H9 (cell line): ENCODE measurements at regions not wholly inside any gene's neighbourhood (a gene's known extent, or its start where the extent isn't known, plus 50 kb on each side); places are given as distances from the start of the nearest gene placed in this dataset.

ENCODE experiments used
- DNase-seq: peaks from one replicate; pipeline ENCODE4 v3.0.0-alpha.2; 2017
- H2AFZ ChIP-seq: one replicate; pipeline ENCODE4 v1.6.1; 2013; ENCODE audit warnings: mild to moderate bottlenecking, low read length, control low read depth, moderate library complexity
- H2AK5ac ChIP-seq: 2 replicates; pipeline ENCODE4 v1.6.1; 2013; ENCODE audit warnings: low read length, control low read depth, mixed read lengths; ENCODE audit not compliant: insufficient read length
- H2BK120ac ChIP-seq: one replicate; pipeline ENCODE4 v1.6.1; 2013; ENCODE audit warnings: low read depth, mild to moderate bottlenecking, low read length, control low read depth, inconsistent platforms; ENCODE audit not compliant: poor library complexity, severe bottlenecking
- H2BK12ac ChIP-seq: 2 replicates; pipeline ENCODE4 v1.6.1; 2013; ENCODE audit warnings: low read length, control low read depth, mixed read lengths, low read depth; ENCODE audit not compliant: insufficient read length
- H2BK15ac ChIP-seq: 2 replicates; pipeline ENCODE4 v1.6.1; 2013; ENCODE audit warnings: low read depth, low read length, control low read depth
- H2BK20ac ChIP-seq: one replicate; pipeline ENCODE4 v1.6.1; 2013; ENCODE audit warnings: low read depth, mild to moderate bottlenecking, low read length, control low read depth, inconsistent platforms; ENCODE audit not compliant: poor library complexity, severe bottlenecking
- H2BK5ac ChIP-seq: 2 replicates; pipeline ENCODE4 v1.6.1; 2013; ENCODE audit warnings: low read length, control low read depth, mixed read lengths; ENCODE audit not compliant: insufficient read length
- H3K14ac ChIP-seq: 2 replicates; pipeline ENCODE4 v1.6.1; 2013; ENCODE audit warnings: low read length, control low read depth; ENCODE audit not compliant: insufficient read depth
- H3K18ac ChIP-seq: 2 replicates; pipeline ENCODE4 v1.6.1; 2013; ENCODE audit warnings: low read depth, mild to moderate bottlenecking, mixed read lengths, low read length, control low read depth; ENCODE audit not compliant: insufficient read length
- H3K23ac ChIP-seq: 2 replicates; pipeline ENCODE4 v1.6.1; 2013; ENCODE audit warnings: low read length, control low read depth, mixed read lengths, low read depth; ENCODE audit not compliant: insufficient read length
- H3K23me2 ChIP-seq: 2 replicates; pipeline ENCODE4 v1.6.1; 2013; ENCODE audit warnings: low read depth, mild to moderate bottlenecking, mixed read lengths, low read length, control low read depth; ENCODE audit not compliant: insufficient read length, poor library complexity, severe bottlenecking
- H3K27ac ChIP-seq: 2 replicates; pipeline ENCODE4 v1.5.1; 2013; ENCODE audit warnings: low read length, control low read depth, mixed read lengths, low read depth; ENCODE audit not compliant: insufficient read length
- H3K27me3 ChIP-seq: 2 replicates; pipeline ENCODE4 v1.6.1; 2013; ENCODE audit warnings: low read length, control low read depth, inconsistent platforms; ENCODE audit not compliant: insufficient read depth
- H3K4ac ChIP-seq: 2 replicates; pipeline ENCODE4 v1.6.1; 2013; ENCODE audit warnings: low read depth, mild to moderate bottlenecking, control low read depth, inconsistent platforms, low read length, moderate library complexity
- H3K4me1 ChIP-seq: 2 replicates; pipeline ENCODE4 v1.6.1; 2013; ENCODE audit warnings: low read length, control low read depth, inconsistent platforms; ENCODE audit not compliant: insufficient read depth
- H3K4me2 ChIP-seq: 2 replicates; pipeline ENCODE4 v1.6.1; 2013; ENCODE audit warnings: low read length, control low read depth, mixed read lengths; ENCODE audit not compliant: insufficient read length, insufficient read depth
- H3K56ac ChIP-seq: 2 replicates; pipeline ENCODE4 v1.6.1; 2013; ENCODE audit warnings: low read depth, mild to moderate bottlenecking, mixed read lengths, low read length, control low read depth; ENCODE audit not compliant: insufficient read length
- H3K79me1 ChIP-seq: 2 replicates; pipeline ENCODE4 v1.6.1; 2013; ENCODE audit warnings: low read depth, mild to moderate bottlenecking, moderate library complexity, low read length, control low read depth, inconsistent platforms; ENCODE audit not compliant: insufficient read depth, poor library complexity, severe bottlenecking
- H3K79me2 ChIP-seq: 2 replicates; pipeline ENCODE4 v1.6.1; 2013; ENCODE audit warnings: low read length, control low read depth, inconsistent platforms; ENCODE audit not compliant: insufficient read depth
- H3K9ac ChIP-seq: 2 replicates; pipeline ENCODE4 v1.6.1; 2013; ENCODE audit warnings: low read length, control low read depth, mixed read lengths; ENCODE audit not compliant: insufficient read length; ENCODE audit errors: extremely low read depth
- H3K9me3 ChIP-seq: one replicate; pipeline ENCODE4 v1.6.1; 2013; ENCODE audit warnings: low read depth, low read length, inconsistent platforms; ENCODE audit not compliant: control insufficient read depth
- H3T11ph ChIP-seq: one replicate; pipeline ENCODE4 v1.6.1; 2013; ENCODE audit warnings: mild to moderate bottlenecking, low read length, control low read depth, inconsistent platforms
- H4K20me1 ChIP-seq: one replicate; pipeline ENCODE4 v1.6.1; 2013; ENCODE audit not compliant: control insufficient read depth, insufficient read length, insufficient read depth
- H4K5ac ChIP-seq: 2 replicates; pipeline ENCODE4 v1.6.1; 2013; ENCODE audit warnings: low read depth, mild to moderate bottlenecking, mixed read lengths, low read length, control low read depth; ENCODE audit not compliant: insufficient read length
- H4K8ac ChIP-seq: replicated peaks from 2 replicates; pipeline ENCODE4 v1.6.1; 2013; ENCODE audit warnings: low read length, control low read depth, mixed read lengths, low read depth; ENCODE audit not compliant: insufficient read length
- H4K91ac ChIP-seq: 2 replicates; pipeline ENCODE4 v1.6.1; 2013; ENCODE audit warnings: low read depth, mild to moderate bottlenecking, moderate library complexity, mixed read lengths, low read length, control low read depth; ENCODE audit not compliant: insufficient read length
- H3K27ac Mint-ChIP-seq, 3 experiments: 2 replicates in 2 of 3; 3 replicates in 1 of 3; pipeline ENCODE4 v1.8.0; 2020 to 2021; ENCODE audit warnings: mixed read lengths in 3 of 3, mild to moderate bottlenecking in 1 of 3, moderate library complexity in 1 of 3
- H3K27me3 Mint-ChIP-seq: 2 replicates; pipeline ENCODE4 v1.8.0; 2021; ENCODE audit warnings: low read depth, mild to moderate bottlenecking, moderate library complexity, mixed read lengths
- H3K36me3 Mint-ChIP-seq, 3 experiments: 2 replicates in 2 of 3; 3 replicates in 1 of 3; pipeline ENCODE4 v1.8.0; 2020 to 2021; ENCODE audit warnings: low read depth in 3 of 3, mixed read lengths in 3 of 3; ENCODE audit not compliant: insufficient read depth in 1 of 3
- H3K4me1 Mint-ChIP-seq, 2 experiments: 2 replicates each; pipeline ENCODE4 v1.8.0; 2020; ENCODE audit warnings: mixed read lengths in 2 of 2
- H3K4me3 Mint-ChIP-seq, 2 experiments: 2 replicates in 1 of 2; 3 replicates in 1 of 2; pipeline ENCODE4 v1.8.0; 2020 to 2021; ENCODE audit warnings: mild to moderate bottlenecking in 2 of 2, mixed read lengths in 2 of 2, moderate library complexity in 1 of 2
- H3K9me3 Mint-ChIP-seq, 2 experiments: 2 replicates in 1 of 2; 3 replicates in 1 of 2; pipeline ENCODE4 v1.8.0; 2020; ENCODE audit warnings: mild to moderate bottlenecking in 2 of 2, mixed read lengths in 2 of 2, moderate library complexity in 1 of 2
- WGBS: extraction: QIAGEN DNeasy Blood & Tissue Kit; methylation state at CpG from one replicate; pipeline ENCODE4 v1.1.7; 2013; ENCODE audit warnings: missing lambda C conversion rate, low lambda C conversion rate, mixed read lengths; ENCODE audit not compliant: insufficient read length; ENCODE audit errors: extremely low coverage; 5-methylcytosine and 5-hydroxymethylcytosine counted together
- TF ChIP-seq, protein P1 (sequence below): fragments of 200-600 bp; sonication (generic); conservative IDR thresholded peaks from 3 replicates; pipeline ENCODE4 v1.8.0; 2021; ENCODE audit warnings: antibody characterized with exemption, mild to moderate bottlenecking

DNA sequence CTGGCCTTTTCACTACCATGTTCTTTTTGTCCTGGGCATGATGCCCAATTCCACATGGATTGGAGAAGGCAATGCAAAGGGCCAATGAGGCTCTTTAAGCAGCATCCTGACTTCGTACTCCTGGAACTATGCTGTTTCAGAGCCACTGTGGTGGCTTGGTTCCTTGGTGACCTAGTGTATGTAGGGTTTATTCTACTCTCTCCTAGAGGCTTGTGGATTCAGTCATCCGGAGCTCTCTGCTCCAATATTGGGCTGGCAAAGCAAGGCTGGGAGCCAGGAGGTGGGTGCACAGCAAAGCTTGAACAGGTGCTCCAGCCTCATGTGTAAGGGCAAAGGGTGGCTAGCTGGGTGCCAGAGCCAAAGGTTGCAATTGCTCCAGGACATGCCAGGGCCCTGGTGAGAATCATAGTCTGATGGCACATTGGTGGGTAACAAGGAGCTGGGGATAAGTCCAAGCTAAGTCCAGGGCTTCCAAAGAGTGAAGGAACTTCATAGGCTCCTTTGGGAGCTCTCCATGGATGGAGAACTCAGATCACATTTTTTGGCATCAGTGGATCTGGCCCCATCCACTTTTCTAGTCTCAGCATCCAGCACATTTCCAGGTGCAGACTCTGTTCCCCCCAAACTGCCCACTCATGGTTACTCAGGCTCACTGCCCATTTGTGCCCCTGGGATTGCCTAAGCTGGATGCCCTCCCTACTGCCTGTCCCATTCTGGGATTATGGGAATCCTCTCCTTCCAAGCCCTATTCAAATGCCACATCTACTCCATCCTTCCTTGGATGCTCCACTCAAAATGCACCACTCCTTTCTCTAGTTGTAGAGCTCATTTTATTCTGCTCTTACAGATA, 253.9 kb downstream of the EMP1 start:
- H2BK20ac ChIP-seq = no peak overlapping the region
- no peak overlapping the region for H3K9ac ChIP-seq
- H2AFZ ChIP-seq = no peak overlapping the region
- no peak for DNase-seq
- H3K4me2 ChIP-seq = no peak overlapping the region
- no peak overlapping the region for H3T11ph ChIP-seq
- no peak overlapping the region for H2BK15ac ChIP-seq
- H3K79me1 ChIP-seq = no peaks in the 10 kb centered on the region
- H3K23me2 ChIP-seq = no peaks in the 10 kb centered on the region
- H3K23ac ChIP-seq = no peak overlapping the region
- Mint-ChIP-seq H3K36me3 (no peaks in the 10 kb centered on the region), H3K4me3 (no peak overlapping the region), H3K9me3 (no peaks in the 10 kb centered on the region), H3K4me1 (0 out of 4 replicates have a peak, but pooled peaks cover 0 to 3% of the 10 kb centered on the region in 2 experiments), H3K27me3 (no peaks in the 10 kb centered on the region), H3K27ac (no peak overlapping the region)
- no peak overlapping the region for H4K91ac ChIP-seq
- H3K14ac ChIP-seq = no peak overlapping the region
- no peaks in the 10 kb centered on the region for H4K20me1 ChIP-seq
- no peak overlapping the region for H2BK5ac ChIP-seq
- no CpG with 5 or more reads among the region's 2 CpGs for WGBS
- no peak overlapping the region for H4K5ac ChIP-seq
- no peak overlapping the region for H2BK12ac ChIP-seq
- H3K18ac ChIP-seq = no peak overlapping the region
- TF ChIP-seq, protein P1, sequence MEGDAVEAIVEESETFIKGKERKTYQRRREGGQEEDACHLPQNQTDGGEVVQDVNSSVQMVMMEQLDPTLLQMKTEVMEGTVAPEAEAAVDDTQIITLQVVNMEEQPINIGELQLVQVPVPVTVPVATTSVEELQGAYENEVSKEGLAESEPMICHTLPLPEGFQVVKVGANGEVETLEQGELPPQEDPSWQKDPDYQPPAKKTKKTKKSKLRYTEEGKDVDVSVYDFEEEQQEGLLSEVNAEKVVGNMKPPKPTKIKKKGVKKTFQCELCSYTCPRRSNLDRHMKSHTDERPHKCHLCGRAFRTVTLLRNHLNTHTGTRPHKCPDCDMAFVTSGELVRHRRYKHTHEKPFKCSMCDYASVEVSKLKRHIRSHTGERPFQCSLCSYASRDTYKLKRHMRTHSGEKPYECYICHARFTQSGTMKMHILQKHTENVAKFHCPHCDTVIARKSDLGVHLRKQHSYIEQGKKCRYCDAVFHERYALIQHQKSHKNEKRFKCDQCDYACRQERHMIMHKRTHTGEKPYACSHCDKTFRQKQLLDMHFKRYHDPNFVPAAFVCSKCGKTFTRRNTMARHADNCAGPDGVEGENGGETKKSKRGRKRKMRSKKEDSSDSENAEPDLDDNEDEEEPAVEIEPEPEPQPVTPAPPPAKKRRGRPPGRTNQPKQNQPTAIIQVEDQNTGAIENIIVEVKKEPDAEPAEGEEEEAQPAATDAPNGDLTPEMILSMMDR = no peak
- no peaks in the 10 kb centered on the region for H3K4me1 ChIP-seq
- H2BK120ac ChIP-seq = no peak overlapping the region
- no peak overlapping the region for H3K4ac ChIP-seq
- no peak overlapping the region for H3K27ac ChIP-seq
- H4K8ac ChIP-seq = no peak overlapping the region
- no peaks in the 10 kb centered on the region for H3K9me3 ChIP-seq
- no peaks in the 10 kb centered on the region for H3K79me2 ChIP-seq
- no peak overlapping the region for H3K56ac ChIP-seq
- H2AK5ac ChIP-seq = no peak overlapping the region
- no peaks in the 10 kb centered on the region for H3K27me3 ChIP-seq
